Activated CD4-positive, alpha-beta T cell treated with anti-CD3 and anti-CD28 coated beads, Interleukin-2, amount 50 U/mL, for 48 hours (primary cell): ENCODE measurements at regions not wholly inside any gene's neighbourhood (a gene's known extent, or its start where the extent isn't known, plus 50 kb on each side); places are given as distances from the start of the nearest gene placed in this dataset.

Source experiments
- DNase-seq, 2 experiments: peaks; one replicate each; pipeline ENCODE4 v3.0.0-alpha.2; 2020

DNA sequence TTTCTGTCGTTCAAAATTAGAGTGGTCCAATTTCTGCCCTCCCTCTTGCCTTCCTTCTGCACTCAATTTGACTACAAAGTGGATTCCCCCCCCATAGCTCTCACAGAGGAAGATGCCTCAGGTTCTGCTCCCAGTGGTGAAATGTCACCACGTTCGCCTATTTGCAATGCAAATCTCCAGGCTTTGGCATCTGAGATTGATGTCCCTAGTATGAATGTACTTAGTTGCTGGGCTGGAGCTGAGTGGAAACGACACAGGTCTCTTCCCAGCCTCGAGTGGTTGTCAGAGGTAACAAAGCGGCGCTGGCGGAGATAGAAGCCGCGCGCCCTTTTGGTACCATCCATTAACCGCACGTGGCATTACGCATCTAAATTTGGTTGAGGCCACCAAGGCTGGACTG, 860.1 kb downstream of the MCTP2 start:
- no peak for DNase-seq

DNA sequence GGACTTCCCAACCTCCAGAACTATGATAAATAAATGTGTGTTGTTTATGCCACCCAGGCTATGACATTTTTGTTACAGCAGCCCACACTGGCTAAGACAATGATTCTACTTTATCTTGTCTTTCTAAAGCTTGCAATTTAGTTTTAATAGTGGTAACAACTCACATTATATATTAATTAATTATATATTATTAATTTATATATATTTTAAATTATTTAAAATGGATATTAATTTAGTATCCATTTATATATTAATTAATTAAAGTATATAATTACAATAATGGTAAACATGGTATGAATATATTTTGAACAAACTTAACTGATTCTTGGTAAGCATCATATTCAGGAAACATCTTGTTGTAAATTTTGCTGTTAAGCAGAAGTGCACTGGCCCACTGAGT, 863.9 kb downstream of the MCTP2 start:
- no peak for DNase-seq

DNA sequence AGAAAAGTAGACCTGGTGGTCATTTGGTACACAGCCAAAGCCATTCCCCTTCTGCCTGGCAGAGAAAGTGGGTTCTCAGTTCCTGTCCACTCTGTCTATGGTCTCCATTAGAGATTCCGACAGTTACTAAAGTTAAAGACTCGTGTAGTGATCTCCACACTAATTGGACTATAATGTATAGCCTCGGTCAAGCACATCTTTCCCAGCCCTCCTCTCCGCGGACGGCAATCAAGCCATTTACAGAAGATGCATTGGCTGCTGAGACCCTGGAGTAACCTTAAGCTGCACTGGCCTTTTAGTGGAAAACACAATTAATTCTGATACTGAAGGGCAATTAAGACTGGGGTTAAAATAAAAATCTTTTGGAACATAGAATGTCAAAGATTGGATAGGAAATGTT, 865.3 kb downstream of the MCTP2 start:
- no peak for DNase-seq

DNA sequence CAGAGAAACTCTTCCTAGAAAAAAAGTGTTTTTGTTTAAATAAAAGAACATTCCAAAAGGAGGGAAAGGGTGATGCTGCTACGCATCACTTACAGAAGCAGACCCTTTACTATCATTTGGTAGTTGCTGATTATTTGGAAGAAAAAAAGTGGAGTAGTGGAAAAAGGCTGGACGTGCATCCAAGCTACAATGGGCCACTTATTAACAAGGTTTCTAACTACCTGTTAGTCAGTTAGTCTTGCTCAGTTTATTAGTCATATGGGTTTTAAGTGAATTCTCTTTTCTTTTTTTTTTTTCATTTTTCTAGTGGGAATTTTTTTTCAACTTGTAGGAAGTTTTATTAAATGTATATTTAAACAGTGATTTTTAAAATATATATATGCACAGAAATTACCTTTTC, 866.0 kb downstream of the MCTP2 start:
- DNase-seq: no peak

DNA sequence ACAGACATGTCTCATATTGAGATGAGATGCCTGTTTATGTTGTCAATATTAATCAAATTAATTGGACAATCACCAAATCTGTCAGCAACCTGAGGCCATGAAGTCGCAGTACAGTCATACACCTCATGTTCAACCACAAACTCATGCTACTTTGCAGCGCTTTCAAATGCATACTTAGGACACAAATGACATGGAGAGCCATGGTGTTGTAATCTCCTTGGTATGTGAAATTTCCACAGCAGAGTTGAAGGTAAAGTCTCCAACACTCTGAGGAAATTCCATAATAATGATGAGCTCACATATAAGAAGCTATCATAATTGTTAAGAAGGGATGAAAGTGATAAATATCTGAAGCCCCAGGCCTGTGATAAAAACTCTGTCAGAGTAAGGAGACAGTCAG, 873.9 kb downstream of the MCTP2 start:
- DNase-seq: no peak

DNA sequence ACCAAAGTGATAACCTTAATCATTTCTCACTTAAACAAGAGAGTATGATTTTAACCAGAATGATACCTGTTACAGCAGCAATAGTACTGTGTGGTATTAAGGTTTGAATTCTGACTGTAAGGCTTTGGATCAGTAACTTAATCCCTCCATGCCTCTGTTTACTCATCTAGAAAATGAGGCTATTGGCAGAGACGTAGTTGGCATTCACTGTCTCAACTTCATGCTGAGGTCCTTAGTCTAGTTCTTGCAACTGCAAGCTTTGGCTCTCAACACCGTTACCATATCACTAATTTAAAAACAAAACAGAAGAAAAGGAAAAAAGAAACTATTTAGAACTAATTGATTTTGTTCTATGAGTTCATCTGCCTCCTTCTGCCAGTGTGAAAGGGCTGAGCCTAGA, 875.4 kb downstream of the MCTP2 start:
- DNase-seq: no peak

DNA sequence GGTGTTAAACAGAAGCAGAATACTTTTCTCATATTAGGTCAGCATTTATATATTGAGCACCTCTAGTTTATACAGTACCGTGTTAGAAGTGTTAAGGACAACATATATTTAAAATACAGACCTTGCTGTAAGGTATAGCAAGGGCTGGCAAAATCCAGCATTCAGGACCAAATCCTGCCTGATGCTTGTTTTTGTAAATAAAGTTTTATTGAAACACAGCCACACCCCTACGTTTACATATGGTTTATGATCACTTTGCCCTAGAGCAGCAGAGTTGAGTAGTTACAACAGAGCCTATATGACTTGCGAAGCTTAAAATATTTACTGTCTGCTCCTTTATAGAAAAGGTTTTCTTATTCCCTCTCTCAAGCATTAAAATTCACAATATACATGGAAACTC, 877.3 kb downstream of the MCTP2 start:
- DNase-seq: no peak

DNA sequence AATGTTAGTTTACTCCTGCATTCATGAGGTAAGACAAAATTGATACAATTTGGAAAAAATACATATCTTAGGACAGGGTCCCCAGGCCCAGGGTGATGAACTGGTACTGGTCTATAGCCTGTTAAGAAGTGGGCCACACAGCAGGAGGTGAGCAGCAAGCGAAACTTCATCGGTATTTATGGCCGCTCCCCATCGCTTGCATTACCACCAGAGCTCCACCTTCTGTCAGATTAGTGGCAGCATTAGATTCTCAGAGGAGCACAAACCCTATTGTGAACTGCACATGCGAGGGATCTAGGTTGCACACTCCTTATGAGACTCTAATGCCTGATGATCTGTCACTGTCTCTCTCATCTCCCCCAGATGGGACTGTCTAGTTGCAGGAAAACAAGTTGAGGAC, 880.6 kb downstream of the MCTP2 start:
- DNase-seq: no peak

DNA sequence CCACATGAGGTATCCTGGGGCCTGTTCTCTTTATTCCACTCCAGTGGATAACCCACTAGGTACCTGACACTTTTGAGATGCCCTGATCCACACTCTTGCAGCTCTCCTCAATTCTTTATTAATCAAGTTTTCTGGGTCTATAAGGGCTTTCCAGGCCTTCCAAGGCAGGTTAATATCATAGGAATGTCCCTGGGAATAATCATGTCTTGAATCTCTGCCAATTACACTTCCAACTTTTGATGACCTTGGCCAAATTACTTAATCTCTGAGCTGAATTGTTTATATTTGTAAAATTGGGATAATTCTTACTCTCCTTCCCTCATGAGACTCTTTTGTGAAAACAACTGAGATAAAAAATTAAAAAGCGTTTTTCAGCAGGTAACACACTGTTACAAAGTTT, 881.7 kb downstream of the MCTP2 start:
- DNase-seq: no peak

DNA sequence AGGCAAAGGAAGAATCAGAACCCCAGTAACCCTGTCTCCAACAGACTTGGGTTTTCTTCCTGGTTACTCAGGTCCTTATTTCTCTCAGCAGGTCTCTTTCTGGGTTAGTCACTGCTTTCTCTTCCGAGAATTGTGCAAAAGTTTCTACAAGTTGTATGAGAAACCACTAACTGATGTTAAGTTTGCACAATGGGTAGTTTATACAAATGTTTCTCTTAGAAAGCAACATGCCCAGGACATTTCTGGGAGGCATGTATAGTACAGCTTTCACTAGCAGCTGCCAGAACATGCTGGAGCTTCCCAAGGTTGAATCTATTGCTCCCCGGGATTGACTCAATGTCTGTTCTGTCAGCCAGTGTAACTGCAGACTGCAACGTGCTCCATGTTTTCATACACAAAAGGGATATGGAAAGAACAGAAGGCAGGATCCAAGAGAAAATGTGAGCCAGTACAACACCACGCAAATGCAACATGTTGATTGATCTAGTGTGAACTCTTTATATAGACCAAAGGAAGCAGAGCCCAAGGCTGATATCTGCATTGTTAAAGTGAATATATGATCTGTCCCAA, 887.8 kb downstream of the MCTP2 start:
- DNase-seq: no peak

DNA sequence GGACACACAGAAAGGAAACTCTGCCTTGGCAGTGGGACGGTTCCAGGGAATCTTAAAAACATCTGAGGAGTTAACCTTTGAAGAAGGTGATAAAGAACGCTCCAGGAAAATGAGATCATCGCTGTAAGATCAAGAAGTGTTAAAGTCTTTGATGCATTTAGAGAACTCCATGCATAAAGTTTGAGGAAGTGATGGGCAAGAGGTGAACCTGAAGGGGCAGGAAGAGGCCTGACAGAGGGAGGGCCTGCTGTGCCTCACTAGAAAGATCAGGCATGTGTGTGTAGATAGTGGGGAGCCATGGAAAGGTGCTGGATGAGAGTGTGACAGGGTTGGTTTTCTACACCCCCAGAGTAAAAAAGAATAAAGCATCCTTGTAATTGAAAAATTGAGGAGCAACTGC, 889.2 kb downstream of the MCTP2 start:
- DNase-seq: no peak

DNA sequence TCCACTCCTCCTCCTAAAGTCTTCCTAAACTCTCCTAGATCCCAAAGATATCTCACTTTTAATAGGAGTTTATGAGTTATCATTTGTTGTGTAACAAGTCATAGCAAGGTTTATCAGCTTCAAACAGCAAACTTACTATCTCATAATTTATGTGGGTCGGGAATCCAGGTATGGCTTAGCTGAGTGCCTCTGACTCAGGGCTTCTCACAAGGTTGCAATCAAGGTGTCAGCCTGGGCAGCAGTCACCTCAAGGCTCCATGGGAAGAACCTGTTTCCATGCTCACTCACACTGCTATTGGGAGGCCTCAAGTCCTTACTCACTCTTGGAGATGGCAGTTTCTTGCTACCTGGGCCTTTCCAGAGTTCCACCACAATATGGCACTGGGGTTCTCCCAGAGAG, 889.8 kb downstream of the MCTP2 start:
- no peak for DNase-seq

DNA sequence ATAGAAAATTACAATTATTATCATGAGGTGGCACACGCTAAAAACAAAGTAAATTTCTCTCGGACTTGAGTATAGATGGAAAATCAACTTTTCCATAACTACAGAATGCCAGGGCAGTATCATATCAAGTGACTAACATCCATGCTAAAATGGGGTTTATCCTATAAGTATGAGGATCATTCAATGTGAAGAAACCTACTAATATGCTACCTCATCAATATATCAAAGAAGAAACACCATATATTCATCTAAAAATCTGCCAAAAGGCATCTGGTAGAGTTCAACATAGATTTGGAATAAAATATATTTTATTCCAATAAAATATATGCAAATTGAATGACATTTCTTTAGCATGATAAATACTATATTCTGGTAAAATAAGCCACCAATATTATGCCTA, 894.4 kb downstream of the MCTP2 start:
- no peak for DNase-seq

DNA sequence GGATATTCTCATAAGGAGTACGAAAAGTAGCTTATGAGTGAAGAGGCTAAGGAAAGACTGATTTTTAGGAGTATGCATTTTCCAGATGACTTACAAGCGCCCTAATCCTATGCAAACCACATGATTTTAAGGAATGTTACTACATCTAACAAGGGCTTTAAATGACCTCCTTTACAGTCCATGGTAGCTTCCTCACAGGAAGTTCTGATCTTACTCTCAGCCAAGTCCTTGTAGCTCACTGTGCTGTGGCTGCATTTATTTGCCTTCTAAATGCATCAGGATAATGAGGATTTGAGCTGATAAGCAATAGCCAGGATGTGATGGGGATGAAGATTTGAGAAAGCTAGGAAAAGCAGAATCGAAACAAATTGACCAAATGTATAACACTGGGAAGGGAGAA, 896.0 kb downstream of the MCTP2 start:
- DNase-seq: no peak

DNA sequence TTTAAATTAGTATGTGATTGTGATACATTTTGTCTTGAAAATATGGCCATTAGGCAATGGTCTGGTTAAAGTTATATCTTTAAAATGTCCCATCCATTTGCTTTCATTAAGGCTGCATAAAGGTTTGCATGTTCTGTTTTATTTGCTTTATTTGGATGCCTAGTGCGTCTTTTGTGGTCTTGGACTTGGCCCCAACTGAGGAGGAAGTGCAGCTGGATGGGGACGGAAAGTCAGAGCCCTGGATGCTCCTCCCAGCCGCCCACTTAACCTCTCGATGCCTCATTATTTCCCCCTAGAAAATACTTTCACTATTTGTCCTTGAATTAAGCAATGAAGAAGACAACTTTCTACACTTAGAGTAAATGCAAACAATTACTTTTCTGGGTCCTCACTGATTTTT, 898.2 kb downstream of the MCTP2 start:
- no peak for DNase-seq

DNA sequence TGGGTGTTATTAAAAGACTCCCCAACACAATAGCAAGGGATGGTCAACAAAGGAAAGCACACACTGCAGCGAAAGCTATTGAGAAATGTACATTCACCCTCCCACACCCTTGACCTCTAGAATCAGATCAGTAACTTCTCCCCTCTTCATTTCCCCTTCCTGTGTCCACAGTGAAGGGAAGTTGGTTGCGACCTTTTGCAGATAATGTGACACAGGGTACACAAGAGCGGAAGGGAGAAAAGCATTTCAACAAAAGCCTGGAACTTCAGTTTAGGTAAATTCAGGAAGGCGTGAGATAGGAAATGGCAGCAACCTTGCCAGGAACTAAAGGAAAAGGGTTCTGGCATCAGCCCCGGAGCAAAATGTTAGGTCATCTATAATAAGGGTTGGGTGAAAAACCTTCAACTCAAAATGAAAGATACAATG, 899.8 kb downstream of the MCTP2 start:
- no peak for DNase-seq

DNA sequence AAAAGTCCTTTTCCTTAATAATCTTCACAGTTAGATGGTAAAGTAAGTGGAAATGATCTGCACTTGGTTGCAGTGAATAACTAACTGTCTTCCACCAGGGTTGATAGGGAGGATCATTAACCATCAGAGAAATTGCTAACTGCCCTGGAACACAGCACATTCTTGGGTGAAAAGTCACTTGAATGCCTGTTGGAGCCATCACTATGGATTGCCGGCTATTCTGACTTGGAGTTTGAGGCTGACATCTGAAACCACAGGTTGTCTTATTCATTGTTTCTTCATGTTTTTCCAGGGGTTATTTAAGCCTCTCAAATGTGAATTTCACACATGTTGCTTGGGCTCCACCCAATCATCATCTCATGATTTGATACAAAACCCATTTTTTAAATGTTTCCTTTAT, 901.4 kb downstream of the MCTP2 start:
- no peak for DNase-seq

DNA sequence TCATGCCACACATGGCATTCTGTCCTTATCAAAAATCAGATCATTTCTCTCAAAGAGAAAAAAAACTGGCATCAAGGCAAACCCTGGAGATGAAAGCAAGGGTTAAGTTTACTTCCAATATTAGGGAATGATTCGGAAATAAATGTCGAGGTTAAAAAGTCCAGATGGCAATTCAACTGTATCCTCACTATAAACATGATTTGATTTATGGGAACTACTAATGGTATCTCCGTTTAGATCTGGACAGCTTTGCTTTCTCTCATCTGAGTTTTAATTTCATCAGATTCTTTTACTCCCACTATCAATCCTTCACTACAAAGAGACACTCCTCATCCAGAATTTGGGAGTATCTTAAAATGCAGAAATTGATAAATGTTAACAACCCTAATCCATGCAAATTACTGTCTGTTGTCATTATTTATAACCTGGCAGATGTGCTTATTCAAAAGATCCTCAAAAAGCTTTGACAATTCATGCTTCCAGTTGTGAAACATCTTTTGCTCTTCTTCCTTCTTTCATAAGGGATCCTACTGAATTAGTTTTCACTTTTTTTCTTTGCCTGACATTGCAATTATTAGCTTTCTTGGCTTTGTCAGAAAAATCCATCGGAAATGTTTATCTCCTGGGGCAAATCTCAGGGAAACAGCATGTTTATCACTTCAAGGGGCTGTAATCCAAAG, 903.2 kb downstream of the MCTP2 start:
- DNase-seq: no peak

DNA sequence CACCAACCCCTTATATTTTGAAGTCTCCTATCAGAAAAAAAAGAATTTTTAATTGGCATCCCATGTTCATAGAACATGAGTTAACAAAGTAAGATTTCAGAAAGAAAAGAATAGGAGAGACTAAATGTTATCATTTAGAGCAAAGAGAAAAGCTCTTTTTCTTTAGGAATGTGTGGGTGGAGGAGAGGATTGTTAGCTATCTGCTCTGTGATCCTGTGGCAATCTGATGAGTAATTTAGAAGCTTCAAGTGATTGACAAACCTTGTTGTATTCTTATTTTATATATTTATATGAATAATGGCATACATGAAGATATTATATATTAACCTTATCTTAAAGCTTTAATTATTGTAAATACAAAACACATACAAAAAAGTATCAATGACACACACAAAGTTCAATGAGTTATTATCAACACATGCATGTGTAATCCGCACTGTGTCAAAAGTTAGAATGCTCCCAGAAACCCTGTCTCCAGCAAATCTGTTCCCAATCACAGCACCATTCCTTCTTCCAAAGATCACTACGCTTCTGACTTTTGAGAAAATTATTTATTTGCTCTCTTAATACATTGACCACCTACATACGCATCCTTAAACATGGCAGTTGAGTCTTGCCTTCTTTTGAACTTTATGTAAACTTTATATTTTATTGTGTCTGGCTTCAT, 907.4 kb downstream of the MCTP2 start:
- DNase-seq: no peak

DNA sequence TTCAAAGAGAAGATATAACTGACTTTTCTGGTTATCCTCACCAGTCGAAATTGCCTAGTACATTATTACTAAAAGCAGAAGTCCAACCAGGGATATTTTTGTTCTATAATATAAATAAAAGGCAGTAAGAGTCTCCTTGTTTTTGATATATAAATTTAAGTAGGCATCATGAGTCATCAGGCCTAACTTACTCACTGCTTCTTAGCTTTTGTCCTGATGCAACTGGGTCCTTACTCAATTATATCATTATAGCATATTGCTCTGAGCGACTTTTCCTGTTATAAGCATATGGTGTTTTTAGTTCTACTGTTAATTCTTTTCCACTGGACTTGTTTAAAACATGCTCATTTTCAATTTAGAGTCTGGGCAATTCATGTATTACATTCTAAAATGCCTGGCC, 910.1 kb downstream of the MCTP2 start:
- DNase-seq: no peak

DNA sequence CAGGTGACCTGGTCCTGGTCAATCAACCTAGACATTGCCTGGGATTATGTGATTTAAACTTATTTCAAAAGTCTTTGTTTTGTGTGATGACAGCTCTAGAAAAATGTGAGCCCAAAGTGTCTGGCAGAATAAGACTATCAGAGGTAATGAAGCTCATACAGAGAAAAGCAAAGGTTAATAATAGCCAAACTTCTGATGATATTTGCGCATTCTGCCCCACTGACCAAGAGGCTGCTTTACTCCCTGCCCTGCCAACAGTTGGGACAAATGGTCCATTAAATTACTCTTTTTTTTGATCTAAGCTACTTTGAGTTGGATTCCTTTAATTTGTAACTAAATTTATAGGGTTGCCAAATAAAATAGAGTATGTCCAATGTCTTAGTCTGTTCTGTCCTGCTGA, 911.2 kb downstream of the MCTP2 start:
- no peak for DNase-seq

DNA sequence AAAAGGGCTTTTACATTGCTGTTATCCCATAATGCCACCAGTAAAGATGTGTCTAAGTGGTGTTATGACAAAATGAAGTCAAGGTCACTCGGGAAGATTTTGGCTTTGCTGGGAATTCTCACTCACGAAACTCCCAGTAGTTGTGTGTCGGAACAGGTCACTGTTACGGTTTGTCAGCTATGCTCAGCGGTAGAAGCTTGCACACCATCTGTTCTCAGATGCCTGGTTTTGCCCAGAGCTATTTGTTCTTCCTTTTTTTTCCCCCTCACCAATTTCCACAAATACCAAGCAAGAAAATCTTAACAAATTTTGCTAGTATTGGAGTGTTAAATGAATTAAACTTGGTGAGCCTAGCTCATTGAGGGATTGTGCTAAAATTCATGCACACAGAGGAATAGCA, 915.1 kb downstream of the MCTP2 start:
- no peak for DNase-seq

DNA sequence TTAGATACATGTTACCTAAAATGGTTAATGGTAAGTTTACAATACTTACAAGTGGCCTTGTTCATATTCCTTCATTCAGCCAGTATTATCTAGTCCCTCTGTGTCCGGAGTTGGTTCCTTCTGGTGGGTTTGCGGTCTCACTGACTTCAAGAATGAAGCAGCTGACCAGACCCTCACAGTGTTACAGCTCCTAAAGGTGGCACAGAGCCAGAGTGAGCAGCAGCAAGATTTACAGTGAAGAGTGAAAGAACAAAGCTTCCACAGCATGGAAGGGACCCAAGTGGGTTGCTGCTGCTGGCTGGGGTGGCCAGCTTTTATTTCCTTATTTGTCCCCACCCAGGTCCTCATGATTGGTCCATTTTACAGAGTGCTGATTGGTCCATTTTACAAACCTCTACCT, 916.8 kb downstream of the MCTP2 start:
- DNase-seq: no peak

DNA sequence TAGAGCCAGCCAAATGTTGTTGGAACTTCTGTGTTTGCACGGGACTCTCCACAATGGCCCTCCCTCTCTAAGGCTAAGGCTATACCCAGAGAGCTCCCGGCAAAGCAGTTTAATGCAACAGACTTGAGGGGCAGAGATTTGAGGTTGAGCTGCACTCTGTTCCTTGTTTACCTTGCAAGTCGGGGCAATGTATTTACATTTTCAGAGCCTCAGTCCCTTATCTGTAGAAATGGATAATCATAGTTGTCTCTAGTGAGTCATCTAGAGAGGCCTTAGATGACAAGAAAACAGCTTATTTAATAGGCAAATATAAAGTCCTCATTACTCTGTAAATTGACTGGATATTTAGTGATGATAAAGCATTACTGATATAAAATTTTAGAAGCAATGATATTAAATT, 917.7 kb downstream of the MCTP2 start:
- no peak for DNase-seq

DNA sequence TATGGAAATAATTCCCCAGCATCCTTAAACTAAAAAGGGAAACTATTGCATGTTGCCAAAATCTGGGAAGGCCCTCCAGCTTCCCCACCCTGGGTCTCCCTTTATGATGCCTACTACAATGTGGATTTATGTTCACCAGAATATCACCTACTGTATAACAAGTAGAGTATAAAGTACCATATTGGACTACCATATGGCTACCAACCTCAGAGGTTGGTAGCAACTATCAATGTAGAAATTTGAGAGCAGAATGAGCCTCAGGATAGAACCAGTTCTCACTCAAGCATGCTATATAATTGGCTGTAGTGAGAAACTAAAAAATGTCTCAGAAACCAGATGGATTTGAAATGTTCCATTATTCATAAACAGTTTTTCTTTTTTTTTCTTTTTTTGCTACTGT, 918.4 kb downstream of the MCTP2 start:
- DNase-seq: no peak
